Breast epithelium (tissue), 4 donors: ENCODE measurements at regions not wholly inside any gene's neighbourhood (a gene's known extent, or its start where the extent isn't known, plus 50 kb on each side); places are given as distances from the start of the nearest gene placed in this dataset.

Source experiments
- DNase-seq, 2 donors: peaks; one replicate each; pipeline ENCODE4 v3.0.0-alpha.2; 2019; ENCODE audit warnings: low spot score in 2 of 2
- H3K27ac ChIP-seq, 2 donors: fragments of 200-600 bp; sonication (generic) in 1 of 2; one replicate each; pipeline ENCODE4 v1.5.1; 2016 to 2019; ENCODE audit warnings: mild to moderate bottlenecking in 1 of 2
- H3K27me3 ChIP-seq, 2 donors: fragments of 200-600 bp; sonication (generic) in 1 of 2; one replicate each; pipeline versions ENCODE4 v1.5.1 to v1.6.0; 2017 to 2019; ENCODE audit warnings: control low read depth in 1 of 2, mild to moderate bottlenecking in 1 of 2
- H3K36me3 ChIP-seq: fragments of 200-600 bp; one replicate; pipeline ENCODE4 v1.5.1; 2019
- H3K4me1 ChIP-seq, 2 donors: fragments of 200-600 bp; sonication (generic); one replicate each; pipeline ENCODE4 v1.5.1; 2016 to 2019; ENCODE audit warnings: control low read depth in 1 of 2
- H3K4me3 ChIP-seq, 3 donors: fragments of 200-600 bp; sonication (generic); 1 replicate in 2 of 3; 2 replicates in 1 of 3; pipeline ENCODE4 v1.5.1; 2016 to 2019; ENCODE audit warnings: mild to moderate bottlenecking in 3 of 3, moderate library complexity in 2 of 3
- H3K9me3 ChIP-seq, 2 donors: fragments of 200-600 bp; sonication (generic) in 1 of 2; one replicate each; pipeline ENCODE4 v1.5.1; 2016 to 2019; ENCODE audit warnings: control low read depth in 1 of 2
- CTCF ChIP-seq, 3 donors: fragments of 450-650 bp; IDR thresholded peaks; one replicate each; pipeline ENCODE4 v1.5.1; 2016 to 2017; ENCODE audit warnings: antibody characterized with exemption in 3 of 3, mild to moderate bottlenecking in 3 of 3, moderate library complexity in 3 of 3
- POLR2A ChIP-seq: fragments of 450-650 bp; IDR thresholded peaks from one replicate; pipeline ENCODE4 v1.6.1; 2016; ENCODE audit warnings: antibody characterized with exemption, mild to moderate bottlenecking, moderate library complexity
- POLR2AphosphoS5 ChIP-seq, 3 donors: sonication (generic); formaldehyde crosslinking; IDR thresholded peaks; one replicate each; pipeline ENCODE4 v1.6.1; 2017; ENCODE audit warnings: antibody characterized with exemption in 3 of 3
- intact Hi-C: fragments of 100-400 bp; cut with DNase I; formaldehyde crosslinking; loops from one replicate; pipeline ENCODE4 v1.15.1; 2023; ENCODE audit warnings: low total_unique reads

DNA sequence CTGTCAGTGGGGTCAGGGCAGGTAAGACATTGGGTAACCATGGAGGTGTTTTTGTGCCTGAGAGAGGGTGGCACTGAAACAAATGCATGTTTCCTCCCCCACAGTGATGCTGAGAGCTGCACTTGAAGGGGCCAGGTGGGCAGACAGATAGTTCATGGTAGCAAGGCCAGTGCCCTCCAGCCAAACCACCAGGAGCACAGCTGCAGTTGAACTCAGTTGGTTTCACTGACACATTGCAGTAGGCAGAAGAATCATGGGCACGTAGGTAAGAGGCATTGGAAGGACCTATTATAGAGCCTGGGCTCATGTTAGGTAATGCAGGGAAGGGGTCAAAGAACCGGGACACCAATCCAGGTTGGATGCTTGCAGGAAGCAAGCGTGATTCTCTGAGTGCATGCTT lies 93.2 kb upstream of the ARL4C start:
- no peak overlapping the region for H3K27ac ChIP-seq
- intact Hi-C loops, result no loop called here
- H3K4me1 ChIP-seq, result no peaks in the 10 kb centered on the region
- DNase-seq, result no peak
- no peak overlapping the region for H3K4me3 ChIP-seq
- H3K36me3 ChIP-seq, result no peaks in the 10 kb centered on the region
- no peaks in the 10 kb centered on the region for H3K9me3 ChIP-seq
- no peaks in the 10 kb centered on the region for H3K27me3 ChIP-seq
- TF ChIP-seq CTCF (IDR thresholded peaks at IDR 0.05), result no peak
- no peak for TF ChIP-seq POLR2AphosphoS5 (IDR thresholded peaks at IDR 0.05)
- TF ChIP-seq POLR2A, result no peak

- Histone ChIP-seq H3K27me3 (no peaks in the 10 kb centered on the region), H3K4me3 (no peak overlapping the region), H3K36me3 (no peaks in the 10 kb centered on the region), H3K9me3 (no peaks in the 10 kb centered on the region), H3K4me1 (no peaks in the 10 kb centered on the region), H3K27ac (no peak overlapping the region)
- intact Hi-C loops, result no loop called here
- TF ChIP-seq POLR2A, result no peak
- no peak for TF ChIP-seq POLR2AphosphoS5 (IDR thresholded peaks at IDR 0.05)
- no peak for TF ChIP-seq CTCF (IDR thresholded peaks at IDR 0.05)
- no peak for DNase-seq
Measured at GRCh38 chr2:234588054-234588430, 91.2 kb upstream of the ARL4C start.

DNA sequence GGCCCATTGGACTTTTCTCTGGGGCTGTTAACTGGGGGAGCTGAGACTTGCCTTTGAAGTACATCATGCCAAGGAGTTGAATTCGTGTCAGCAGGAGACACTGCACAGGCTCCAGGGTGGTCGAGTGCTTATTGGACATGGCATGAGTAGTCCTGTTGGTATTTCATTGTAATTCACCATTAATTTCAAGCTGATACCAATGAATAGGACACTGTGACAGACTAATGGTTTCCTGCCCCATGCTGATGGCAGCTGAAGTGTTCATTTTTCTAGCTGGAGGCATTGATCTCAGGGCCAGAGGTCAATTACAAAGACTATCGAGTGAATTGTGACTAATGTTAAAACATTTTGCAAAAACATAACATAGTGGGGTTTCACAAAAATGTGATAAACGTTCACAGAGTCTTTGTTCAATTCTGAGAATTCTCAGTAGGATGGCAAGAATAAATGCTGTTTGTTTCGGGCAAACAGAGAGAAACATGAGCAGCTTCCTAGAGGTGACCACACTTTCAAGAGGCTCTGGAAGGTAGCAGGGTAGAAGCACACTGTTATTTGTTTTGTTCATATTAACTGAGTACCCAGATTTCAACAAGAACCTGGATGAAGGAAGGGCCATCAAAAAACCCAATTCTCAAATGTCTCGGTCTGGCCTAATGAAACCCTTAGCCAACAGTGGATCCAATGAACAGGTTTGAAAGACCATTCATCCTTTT lies 90.6 kb upstream of the ARL4C start:
- Histone ChIP-seq H3K4me3 (no peak overlapping the region), H3K9me3 (no peaks in the 10 kb centered on the region), H3K27me3 (no peaks in the 10 kb centered on the region), H3K4me1 (no peaks in the 10 kb centered on the region), H3K36me3 (no peaks in the 10 kb centered on the region), H3K27ac (no peak overlapping the region)
- TF ChIP-seq POLR2A, result no peak
- no peak for TF ChIP-seq POLR2AphosphoS5 (IDR thresholded peaks at IDR 0.05)
- TF ChIP-seq CTCF (IDR thresholded peaks at IDR 0.05), result no peak
- DNase-seq, result no peak
- intact Hi-C loops, result no loop called here

DNA sequence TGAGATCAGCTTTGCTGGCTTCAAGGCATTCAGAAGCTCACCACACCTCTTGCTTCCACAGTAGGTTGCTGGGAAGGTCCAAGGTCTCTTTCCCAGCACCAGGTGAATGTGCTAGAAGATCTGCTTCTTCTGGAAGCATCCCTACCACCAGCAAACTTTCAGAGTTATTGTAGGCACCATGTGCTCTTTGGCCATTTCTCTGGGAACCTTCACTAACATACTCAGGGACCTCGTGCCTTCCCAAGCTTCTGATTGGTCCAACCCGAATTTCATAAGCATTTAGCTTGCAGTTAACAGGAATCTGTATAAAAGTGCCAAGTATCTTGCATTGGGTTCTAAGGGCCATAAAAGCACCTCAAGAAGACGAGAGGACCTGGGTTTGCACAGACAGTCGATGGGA lies 86.5 kb upstream of the ARL4C start:
- Histone ChIP-seq H3K27me3 (no peaks in the 10 kb centered on the region), H3K27ac (no peak overlapping the region), H3K4me3 (no peak overlapping the region), H3K36me3 (no peaks in the 10 kb centered on the region), H3K4me1 (no peaks in the 10 kb centered on the region), H3K9me3 (no peaks in the 10 kb centered on the region)
- TF ChIP-seq POLR2AphosphoS5 (IDR thresholded peaks at IDR 0.05) (no peak), CTCF (IDR thresholded peaks at IDR 0.05) (no peak), POLR2A (no peak)
- DNase-seq, result no peak
- intact Hi-C loops, result no loop called here

- Histone ChIP-seq H3K27me3 (no peaks in the 10 kb centered on the region), H3K27ac (no peak overlapping the region), H3K36me3 (no peaks in the 10 kb centered on the region), H3K9me3 (no peaks in the 10 kb centered on the region), H3K4me3 (no peak overlapping the region), H3K4me1 (no peaks in the 10 kb centered on the region)
- intact Hi-C loops, result no loop called here
- DNase-seq, result no peak
- TF ChIP-seq POLR2AphosphoS5 (IDR thresholded peaks at IDR 0.05), result no peak
- no peak for TF ChIP-seq CTCF (IDR thresholded peaks at IDR 0.05)
- TF ChIP-seq POLR2A, result no peak
Measured at GRCh38 chr2:234580686-234581085, 83.8 kb upstream of the ARL4C start.
